Thyroid gland (tissue), 4 donors: ENCODE measurements at regions not wholly inside any gene's neighbourhood (a gene's known extent, or its start where the extent isn't known, plus 50 kb on each side); places are given as distances from the start of the nearest gene placed in this dataset.

Experiments used
- CTCF ChIP-seq, 6 experiments: fragments of 200-600 bp in 3 of 6; fragments of 450-650 bp in 3 of 6; sonication (generic) in 3 of 6; IDR thresholded peaks; one replicate each; pipeline ENCODE4 v1.5.1; 2016 to 2019; ENCODE audit warnings: antibody characterized with exemption in 6 of 6, mild to moderate bottlenecking in 2 of 6, inconsistent platforms in 1 of 6, moderate library complexity in 1 of 6
- POLR2A ChIP-seq, 2 donors: fragments of 450-650 bp; IDR thresholded peaks; one replicate each; pipeline ENCODE4 v1.6.1; 2017; ENCODE audit warnings: antibody characterized with exemption in 2 of 2, mild to moderate bottlenecking in 2 of 2, moderate library complexity in 1 of 2

GRCh38 chr5:81908771-81909170 lies 63.1 kb upstream of the ATG10 start:
- TF ChIP-seq CTCF (IDR thresholded peaks at IDR 0.05) (no peak), POLR2A (IDR thresholded peaks at IDR 0.05) (no peak)
